Effector CD4-positive, alpha-beta T cell (primary cell): ENCODE measurements at regions not wholly inside any gene's neighbourhood (a gene's known extent, or its start where the extent isn't known, plus 50 kb on each side); places are given as distances from the start of the nearest gene placed in this dataset.

Source experiments
- DNase-seq: peaks from one replicate; pipeline ENCODE4 v3.0.0-alpha.2; 2020

DNA sequence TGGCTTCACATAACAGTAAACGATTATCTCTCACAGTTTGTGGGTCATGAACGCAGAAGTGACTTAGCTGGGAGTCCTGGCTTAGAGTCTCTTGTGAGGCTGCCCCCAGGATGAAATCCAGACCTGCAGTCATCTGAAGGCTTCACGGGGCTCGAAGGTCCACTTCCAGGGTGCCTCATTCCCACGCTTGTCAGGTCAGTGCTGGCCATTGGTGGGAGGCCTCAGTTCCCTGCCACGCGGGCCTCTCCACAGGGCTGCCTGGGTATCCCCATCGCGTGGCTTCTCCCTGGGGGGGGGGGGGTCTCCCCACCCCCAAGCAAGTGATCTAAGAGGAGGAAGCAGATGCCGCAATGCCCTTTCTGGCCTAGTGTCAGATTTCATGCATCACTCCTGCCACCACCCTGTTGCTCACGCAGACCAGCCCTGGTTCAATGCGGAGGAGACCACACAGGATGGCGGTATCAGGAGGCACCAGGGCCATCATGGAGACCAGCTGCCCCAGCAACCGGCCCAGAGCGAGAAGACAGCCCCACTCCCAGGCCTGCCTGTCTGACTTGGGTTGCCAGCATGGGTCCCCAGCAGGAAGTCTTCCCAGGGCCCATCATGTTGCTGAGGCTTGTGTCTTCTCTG is 77.3 kb upstream of the CDH5 start:
- DNase-seq = no peak

DNA sequence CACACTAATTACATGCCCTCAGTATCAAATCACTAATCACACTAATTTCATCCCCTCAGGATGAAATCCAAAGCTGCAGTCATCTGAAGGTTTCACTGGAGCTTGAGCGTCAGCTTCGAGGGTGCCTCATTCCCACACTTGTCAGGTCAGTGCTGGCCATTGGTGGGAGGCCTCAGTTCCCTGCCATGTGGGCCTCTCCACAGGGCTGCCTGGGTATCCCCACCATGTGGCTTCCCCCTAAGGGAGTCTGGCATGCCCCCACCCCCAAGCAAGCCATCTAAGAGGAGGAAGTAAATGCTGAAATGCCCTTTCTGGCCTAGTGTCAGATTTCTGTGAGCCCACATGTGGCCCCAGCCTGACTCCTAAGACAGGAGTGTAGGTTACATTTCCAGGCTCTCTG is 78.6 kb upstream of the CDH5 start:
- no peak for DNase-seq

GRCh38 chr16:66287416-66287815 is 79.1 kb upstream of the CDH5 start:
- DNase-seq = no peak

GRCh38 chr16:66286527-66286926 is 80.0 kb upstream of the CDH5 start:
- DNase-seq = no peak

DNA sequence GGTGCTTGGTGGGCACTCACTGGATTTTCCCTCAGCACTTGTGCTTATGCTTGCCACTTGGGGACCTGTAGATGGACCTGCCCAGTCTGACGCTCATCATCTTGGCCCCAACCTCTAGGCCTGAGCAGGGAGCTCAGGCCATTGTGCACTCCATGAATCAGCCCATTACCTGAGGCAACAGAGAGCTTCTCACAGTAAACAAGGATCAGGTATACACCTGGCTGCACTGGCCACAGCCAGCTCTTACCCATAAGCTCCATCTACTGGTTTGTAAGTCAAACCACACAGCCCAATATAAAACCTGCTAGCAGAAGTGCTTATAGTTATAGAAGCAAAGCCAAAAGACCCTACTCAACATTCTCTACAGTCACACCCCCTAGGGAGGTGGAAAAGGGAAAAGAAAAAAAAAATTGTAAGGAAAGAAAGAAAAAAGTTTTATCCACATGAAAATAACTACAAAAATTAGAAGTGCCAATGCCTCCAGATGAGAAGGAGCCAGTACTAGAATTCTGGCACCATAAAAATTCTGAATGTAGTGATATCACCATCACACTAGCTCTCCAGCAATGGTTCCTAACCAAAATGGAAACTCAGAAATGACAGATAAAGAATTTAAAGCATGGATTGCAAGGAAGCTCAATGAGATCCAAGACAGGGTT is 87.8 kb upstream of the CDH5 start:
- no peak for DNase-seq

DNA sequence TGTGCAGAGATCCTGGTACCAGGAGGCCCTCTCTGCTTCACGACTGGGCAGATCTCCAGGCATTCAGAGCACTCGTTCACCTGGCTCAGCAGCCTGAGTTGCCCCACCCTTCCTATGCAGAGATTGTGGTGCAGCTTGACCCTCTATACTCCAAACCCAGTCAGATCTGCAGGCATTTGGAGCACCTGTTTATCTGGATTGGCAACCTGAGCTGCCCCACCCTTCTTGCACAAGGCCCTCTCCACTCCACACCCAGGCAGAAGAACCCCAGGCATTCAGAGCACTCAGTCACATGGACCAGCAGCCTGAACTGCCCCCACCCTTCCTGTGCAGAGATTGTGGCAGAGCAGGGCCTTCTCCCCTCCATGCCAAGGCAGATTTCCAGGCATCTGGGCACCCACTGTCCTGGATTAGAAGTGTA is 88.4 kb upstream of the CDH5 start:
- DNase-seq = no peak

- no peak for DNase-seq
Measured at GRCh38 chr16:66277311-66278070, 89.0 kb upstream of the CDH5 start.

- no peak for DNase-seq
Measured at GRCh38 chr16:66275775-66276428, 90.6 kb upstream of the CDH5 start.

GRCh38 chr16:66274335-66275110 is 92.0 kb upstream of the CDH5 start:
- DNase-seq = no peak

DNA sequence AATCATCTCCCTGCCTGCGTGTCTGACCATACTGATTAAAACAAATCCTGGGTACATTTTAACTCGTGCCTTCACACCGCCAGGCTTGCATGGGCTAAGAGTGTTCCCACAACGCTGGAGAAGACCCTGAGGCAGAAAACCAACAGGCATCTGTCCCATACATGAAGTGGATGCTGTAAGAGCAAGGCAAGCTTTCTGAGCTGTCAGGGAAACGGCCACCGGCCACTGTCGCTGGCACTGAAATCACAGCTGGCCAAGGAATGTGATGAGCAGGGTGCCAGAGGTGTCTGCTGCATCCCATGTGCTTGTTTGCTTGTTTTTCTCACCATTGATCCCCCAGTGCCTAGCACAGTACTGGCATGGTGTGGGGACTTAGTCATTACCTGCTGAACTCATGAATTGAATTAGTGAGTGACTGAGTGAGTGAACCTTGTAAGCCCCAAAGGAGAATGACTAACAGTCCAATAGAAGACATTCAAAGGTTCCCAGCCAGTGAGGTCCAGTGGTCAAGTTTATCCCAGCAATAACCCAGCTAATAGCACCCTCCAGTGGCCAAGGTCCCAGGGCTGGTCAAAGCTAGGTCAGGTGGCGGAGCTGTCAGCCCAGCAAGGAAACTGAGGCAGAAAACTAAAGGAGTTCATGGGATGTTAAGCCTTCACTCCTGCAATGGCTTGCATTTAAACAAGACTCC is 92.7 kb upstream of the CDH5 start:
- DNase-seq = no peak

GRCh38 chr16:66273053-66273452 is 93.4 kb upstream of the CDH5 start:
- DNase-seq = no peak

DNA sequence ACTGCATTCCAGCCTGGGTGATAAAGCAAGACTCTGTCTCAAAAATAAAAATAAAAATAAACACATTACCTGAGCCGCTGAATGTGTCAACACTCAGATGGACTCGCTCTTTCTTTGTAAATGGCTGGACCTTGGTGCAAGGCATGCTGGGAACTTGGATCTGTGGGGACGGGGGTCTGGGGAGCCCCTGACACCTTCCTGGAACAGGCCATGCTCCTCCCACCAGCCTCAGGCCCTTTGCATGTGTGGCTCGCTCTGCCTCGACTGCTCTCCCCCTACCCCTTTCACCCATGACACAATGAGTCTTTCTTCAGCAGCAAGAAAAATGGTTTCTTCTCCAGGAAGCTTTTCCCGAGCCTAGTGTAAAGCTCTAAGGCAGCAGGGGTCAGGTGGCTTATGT is 94.0 kb upstream of the CDH5 start:
- no peak for DNase-seq

GRCh38 chr16:66271074-66272060 is 95.1 kb upstream of the CDH5 start:
- DNase-seq = no peak

- DNase-seq = peak; percentile 23
Measured at GRCh38 chr16:66270333-66270927, 96.1 kb upstream of the CDH5 start.

DNA sequence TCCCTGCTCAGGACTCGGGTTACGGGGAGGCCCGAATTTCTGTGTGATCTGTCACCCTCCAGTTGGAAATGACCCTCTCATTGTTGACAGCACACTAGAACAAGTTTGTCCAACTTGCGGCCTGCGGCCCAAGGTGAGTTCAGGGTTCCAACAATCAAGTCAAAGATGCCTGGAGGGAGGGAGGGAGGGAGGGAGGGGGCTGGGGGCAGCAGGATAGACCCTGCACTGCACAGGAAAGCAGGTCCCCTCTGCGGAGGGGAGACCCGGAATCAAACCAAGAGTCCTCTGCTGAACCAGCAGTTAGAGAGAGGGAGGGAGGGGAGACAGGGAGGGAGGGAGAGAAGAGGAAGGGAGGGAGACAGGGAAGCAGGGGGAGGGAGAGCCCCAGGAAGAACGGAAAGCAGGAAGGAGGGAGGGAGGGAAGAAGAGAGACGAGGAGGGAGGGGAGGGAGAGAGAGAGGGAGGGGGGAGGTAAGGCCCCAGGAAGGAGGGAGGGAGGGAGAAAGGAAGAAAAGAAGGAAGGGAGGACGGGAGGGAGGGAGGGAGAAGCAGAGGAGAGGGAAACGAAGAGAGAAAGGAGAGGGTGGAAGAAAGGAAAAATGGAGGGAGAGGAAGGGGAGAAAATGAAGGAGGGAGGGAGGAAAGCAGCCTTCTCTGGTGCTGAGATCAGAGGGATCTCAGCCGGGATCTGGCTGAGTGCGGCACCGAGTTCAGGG is 96.7 kb upstream of the CDH5 start:
- no peak for DNase-seq

DNA sequence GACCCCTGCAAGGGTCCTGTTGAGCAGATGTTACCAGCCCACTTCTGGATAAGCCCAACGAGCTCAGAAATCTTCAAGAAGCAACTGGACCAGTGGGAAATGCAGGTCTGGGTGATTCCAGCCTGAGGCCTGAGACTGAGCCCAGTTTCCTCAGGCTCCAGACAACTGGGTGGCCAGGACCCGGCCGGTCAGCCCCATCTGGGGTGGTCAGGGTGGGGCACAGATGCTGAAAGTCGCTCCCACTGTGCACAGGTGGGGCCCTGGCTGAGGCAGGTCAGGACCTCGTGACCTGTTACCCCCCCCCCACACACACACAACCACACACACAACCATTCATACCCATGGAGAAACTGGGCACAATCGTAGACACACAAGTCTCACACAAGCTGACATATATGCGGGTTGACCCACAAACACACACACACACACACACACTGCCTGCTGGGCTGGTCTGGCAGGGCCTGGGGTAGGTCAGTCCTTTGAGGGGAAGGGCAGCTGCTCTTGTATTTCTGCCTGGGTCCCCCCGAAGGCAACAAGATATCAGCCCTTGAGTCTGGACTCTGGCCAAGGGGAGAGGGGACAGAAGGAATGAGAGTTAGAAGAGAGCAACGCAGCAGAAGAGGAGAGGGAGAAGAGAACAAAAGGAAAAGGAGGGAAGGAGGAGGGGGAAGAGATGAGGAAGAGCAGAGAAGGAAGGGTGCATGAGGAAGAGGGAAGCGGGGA is 99.0 kb upstream of the CDH5 start:
- DNase-seq = no peak

DNA sequence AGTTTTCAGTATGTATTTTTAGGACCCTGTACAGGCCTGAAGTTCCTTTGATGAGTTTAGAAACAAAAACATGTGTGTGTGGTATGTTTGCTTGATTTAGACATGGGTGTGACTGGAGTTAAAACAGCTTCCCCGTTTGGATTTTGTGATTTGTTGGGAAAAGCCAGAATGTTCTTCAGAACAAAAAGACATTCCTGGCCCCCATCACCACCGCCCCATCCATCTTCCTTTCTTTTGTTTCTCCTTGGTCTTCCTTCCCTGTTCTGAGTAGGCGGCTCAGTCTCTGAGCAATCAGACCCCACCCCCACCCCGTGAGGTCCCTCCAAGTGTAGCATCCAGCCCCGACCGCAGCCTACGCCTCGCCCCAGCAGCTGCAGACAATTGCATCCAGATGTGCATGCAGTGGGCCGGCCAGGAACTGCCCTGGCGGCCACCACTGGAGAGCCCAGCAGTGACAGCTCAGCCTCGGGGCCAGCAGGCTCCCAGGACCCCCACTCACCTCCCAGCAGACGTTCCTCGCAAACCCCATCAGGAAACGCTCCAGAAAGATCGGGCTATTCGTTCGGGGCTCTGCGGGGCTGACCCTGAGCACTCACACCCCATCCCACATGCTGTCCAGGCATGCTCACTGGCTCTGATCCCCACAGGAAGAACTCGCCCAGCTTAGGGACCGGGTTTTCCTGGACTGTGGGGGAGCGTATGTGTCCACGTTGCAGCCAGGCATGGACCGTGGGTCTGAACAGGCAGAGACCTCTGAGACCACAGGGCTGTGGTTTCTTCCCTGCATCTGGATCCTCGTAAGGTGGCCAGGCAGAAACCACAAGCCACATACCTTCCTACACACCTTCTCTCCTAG is 99.8 kb upstream of the CDH5 start:
- no peak for DNase-seq

DNA sequence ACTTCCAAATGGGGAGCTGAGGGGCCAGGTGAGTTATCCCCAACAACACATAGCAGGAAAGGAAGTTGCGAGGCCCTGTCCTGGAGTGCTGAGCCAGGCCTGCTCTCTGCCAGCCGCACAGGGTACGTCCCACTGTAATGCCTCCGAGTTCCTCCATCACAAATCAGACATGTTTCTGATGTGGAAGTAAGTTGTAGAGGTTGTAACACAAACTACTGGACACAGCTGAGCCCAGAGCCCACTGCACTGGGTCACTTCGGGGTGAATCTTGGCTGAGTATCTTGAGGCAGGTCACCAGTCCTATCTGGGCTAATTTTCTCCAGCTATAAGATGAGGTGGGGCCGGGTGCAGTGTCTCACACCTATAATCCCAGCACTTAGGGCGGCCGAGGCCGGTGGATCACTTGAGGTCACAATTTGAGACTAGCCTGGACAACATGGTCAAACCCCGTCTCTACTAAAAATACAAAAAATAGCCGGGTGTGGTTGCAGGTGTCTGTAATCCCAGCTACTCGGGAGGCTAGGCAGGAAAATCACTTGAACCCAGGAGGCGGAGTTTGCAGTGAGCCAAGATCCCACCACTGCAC is 100.8 kb upstream of the CDH5 start:
- no peak for DNase-seq
